Gastroesophageal sphincter (tissue), 3 donors: ENCODE measurements at regions not wholly inside any gene's neighbourhood (a gene's known extent, or its start where the extent isn't known, plus 50 kb on each side); places are given as distances from the start of the nearest gene placed in this dataset.

Source experiments
- EP300 ChIP-seq: sonication (generic); formaldehyde crosslinking; IDR thresholded peaks from one replicate; pipeline ENCODE4 v1.6.1; 2017; ENCODE audit warnings: antibody characterized with exemption, mild to moderate bottlenecking
- POLR2A ChIP-seq, 2 donors: fragments of 450-650 bp; IDR thresholded peaks; one replicate each; pipeline ENCODE4 v1.6.1; 2017; ENCODE audit warnings: antibody characterized with exemption in 2 of 2, mild to moderate bottlenecking in 2 of 2, moderate library complexity in 1 of 2
- TF ChIP-seq, protein P1 (sequence below), 4 experiments: fragments of 200-600 bp in 2 of 4; fragments of 450-650 bp in 2 of 4; sonication (generic) in 1 of 4; IDR thresholded peaks; one replicate each; pipeline ENCODE4 v1.5.1; 2017 to 2019; ENCODE audit warnings: antibody characterized with exemption in 4 of 4, mild to moderate bottlenecking in 2 of 4, moderate library complexity in 2 of 4

GRCh38 chr15:93566762-93567161, 477.8 kb upstream of the RGMA start:
- TF ChIP-seq EP300 (no peak), POLR2A (IDR thresholded peaks at IDR 0.05) (no peak)
- TF ChIP-seq, protein P1, sequence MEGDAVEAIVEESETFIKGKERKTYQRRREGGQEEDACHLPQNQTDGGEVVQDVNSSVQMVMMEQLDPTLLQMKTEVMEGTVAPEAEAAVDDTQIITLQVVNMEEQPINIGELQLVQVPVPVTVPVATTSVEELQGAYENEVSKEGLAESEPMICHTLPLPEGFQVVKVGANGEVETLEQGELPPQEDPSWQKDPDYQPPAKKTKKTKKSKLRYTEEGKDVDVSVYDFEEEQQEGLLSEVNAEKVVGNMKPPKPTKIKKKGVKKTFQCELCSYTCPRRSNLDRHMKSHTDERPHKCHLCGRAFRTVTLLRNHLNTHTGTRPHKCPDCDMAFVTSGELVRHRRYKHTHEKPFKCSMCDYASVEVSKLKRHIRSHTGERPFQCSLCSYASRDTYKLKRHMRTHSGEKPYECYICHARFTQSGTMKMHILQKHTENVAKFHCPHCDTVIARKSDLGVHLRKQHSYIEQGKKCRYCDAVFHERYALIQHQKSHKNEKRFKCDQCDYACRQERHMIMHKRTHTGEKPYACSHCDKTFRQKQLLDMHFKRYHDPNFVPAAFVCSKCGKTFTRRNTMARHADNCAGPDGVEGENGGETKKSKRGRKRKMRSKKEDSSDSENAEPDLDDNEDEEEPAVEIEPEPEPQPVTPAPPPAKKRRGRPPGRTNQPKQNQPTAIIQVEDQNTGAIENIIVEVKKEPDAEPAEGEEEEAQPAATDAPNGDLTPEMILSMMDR (IDR thresholded peaks at IDR 0.05): no peak
